Skeletal muscle satellite cell (primary cell): ENCODE measurements at regions not wholly inside any gene's neighbourhood (a gene's known extent, or its start where the extent isn't known, plus 50 kb on each side); places are given as distances from the start of the nearest gene placed in this dataset.

ENCODE experiments used
- H3K27me3 ChIP-seq: 2 replicates; pipeline ENCODE4 v1.7.0; 2013; ENCODE audit warnings: low read length; ENCODE audit not compliant: control insufficient read depth, insufficient read depth
- H3K36me3 ChIP-seq: 2 replicates; pipeline ENCODE4 v1.7.0; 2013; ENCODE audit warnings: mild to moderate bottlenecking, control low read depth, low read length; ENCODE audit not compliant: insufficient read depth
- H3K4me1 ChIP-seq: 2 replicates; pipeline ENCODE4 v1.7.0; 2013; ENCODE audit warnings: low read length; ENCODE audit not compliant: control insufficient read depth, insufficient read depth
- H3K4me2 ChIP-seq: 2 replicates; pipeline ENCODE4 v1.7.0; 2013; ENCODE audit warnings: mild to moderate bottlenecking, low read length
- H3K4me3 ChIP-seq: 2 replicates; pipeline ENCODE4 v1.7.0; 2013; ENCODE audit warnings: low read length
- H3K9ac ChIP-seq: 2 replicates; pipeline ENCODE4 v1.7.0; 2013; ENCODE audit warnings: mild to moderate bottlenecking, low read depth, low read length, moderate library complexity
- H3K9me3 ChIP-seq: replicated peaks from 2 replicates; pipeline ENCODE4 v1.7.0; 2013; ENCODE audit warnings: mild to moderate bottlenecking, control low read depth, low read length

- Histone ChIP-seq H3K9me3 (no peaks in the 10 kb centered on the region), H3K4me1 (no peaks in the 10 kb centered on the region), H3K9ac (no peak overlapping the region), H3K36me3 (no peaks in the 10 kb centered on the region), H3K27me3 (no peaks in the 10 kb centered on the region), H3K4me3 (no peak overlapping the region), H3K4me2 (no peak overlapping the region)
Observed at GRCh38 chr13:85638265-85638664, 161.0 kb downstream of the SLITRK6 start.

DNA sequence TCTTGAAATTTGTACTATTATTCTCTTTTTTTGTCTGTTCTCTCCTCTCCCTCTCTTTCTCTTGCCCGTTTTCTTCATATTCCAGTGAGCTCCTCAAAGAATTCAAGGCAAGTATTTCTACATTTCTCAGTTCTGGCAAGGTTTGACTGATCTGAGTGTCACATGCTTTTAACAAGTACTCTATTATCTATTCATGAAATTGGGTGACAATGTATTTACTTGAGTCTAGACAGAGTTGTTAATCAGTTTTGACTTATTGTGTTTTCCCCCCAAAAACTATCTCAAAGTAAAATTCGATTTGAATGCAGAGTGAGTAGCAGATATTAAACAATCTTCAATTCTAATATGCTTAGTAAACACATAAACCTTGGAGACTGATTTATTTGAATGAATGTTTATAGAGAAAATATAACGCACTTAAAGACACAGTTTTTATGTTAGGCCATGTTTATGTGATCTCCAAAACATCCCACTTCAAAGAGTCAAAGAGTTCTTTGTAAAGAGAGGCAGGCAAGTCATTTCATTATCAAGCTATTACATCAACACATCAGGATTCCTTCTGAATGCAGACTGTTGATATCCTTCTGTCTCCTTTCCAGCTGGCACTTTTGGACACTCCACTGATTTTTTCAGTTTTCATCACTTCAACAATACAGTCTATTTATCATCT lies 166.6 kb downstream of the SLITRK6 start:
- no peaks in the 10 kb centered on the region for H3K9me3 ChIP-seq
- H3K9ac ChIP-seq = no peak overlapping the region
- H3K4me3 ChIP-seq = no peak overlapping the region
- no peaks in the 10 kb centered on the region for H3K4me1 ChIP-seq
- H3K36me3 ChIP-seq = no peaks in the 10 kb centered on the region
- no peak overlapping the region for H3K4me2 ChIP-seq
- no peaks in the 10 kb centered on the region for H3K27me3 ChIP-seq

DNA sequence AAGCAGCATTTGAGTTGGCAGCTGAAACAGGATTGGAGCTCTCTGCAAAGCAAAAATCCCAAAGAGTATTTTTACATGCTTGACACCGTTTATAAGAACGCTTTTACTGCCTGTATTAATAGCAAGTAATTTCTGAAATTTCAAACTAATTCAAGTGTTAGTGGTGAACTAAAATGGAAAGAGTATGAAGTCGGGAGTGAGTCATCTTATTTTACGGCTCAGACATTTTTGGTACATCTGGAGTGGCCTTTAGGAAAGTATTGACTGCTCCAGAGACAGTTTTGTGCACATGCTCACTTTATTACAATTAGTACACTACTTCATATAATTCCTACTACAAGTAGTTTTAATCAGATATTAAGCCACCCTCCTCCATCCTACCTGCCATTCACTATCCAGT lies 167.4 kb downstream of the SLITRK6 start:
- Histone ChIP-seq H3K4me2 (no peak overlapping the region), H3K4me3 (no peak overlapping the region), H3K9ac (no peak overlapping the region), H3K9me3 (no peaks in the 10 kb centered on the region), H3K27me3 (no peaks in the 10 kb centered on the region), H3K4me1 (no peaks in the 10 kb centered on the region), H3K36me3 (no peaks in the 10 kb centered on the region)

DNA sequence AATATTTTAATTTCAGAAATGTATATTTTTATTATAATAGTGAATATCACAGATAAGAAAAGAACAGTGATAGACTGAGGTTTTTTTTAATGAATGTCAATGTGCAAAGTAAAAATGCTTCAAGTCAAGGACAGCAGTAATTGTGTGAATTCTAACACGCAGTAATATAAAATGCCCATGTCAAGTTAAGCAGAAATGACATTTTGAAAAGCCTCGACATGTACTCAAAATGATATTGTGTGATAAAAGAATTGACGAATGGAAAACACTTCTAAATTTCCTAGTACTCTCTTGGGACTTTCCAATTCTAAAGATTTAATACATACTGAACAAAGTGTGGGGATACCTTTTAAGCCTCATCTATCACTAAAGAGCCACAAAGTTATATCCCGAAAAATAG lies 172.6 kb downstream of the SLITRK6 start:
- no peaks in the 10 kb centered on the region for H3K36me3 ChIP-seq
- H3K4me1 ChIP-seq = no peaks in the 10 kb centered on the region
- H3K9me3 ChIP-seq = no peaks in the 10 kb centered on the region
- no peak overlapping the region for H3K9ac ChIP-seq
- no peaks in the 10 kb centered on the region for H3K27me3 ChIP-seq
- H3K4me2 ChIP-seq = no peak overlapping the region
- no peak overlapping the region for H3K4me3 ChIP-seq

- Histone ChIP-seq H3K27me3 (no peaks in the 10 kb centered on the region), H3K4me1 (no peaks in the 10 kb centered on the region), H3K4me2 (no peak overlapping the region), H3K9me3 (no peaks in the 10 kb centered on the region), H3K36me3 (no peaks in the 10 kb centered on the region), H3K9ac (no peak overlapping the region), H3K4me3 (no peak overlapping the region)
Observed at GRCh38 chr13:85619321-85619720, 179.9 kb downstream of the SLITRK6 start.

- Histone ChIP-seq H3K9me3 (no peaks in the 10 kb centered on the region), H3K27me3 (no peaks in the 10 kb centered on the region), H3K4me3 (no peak overlapping the region), H3K36me3 (no peaks in the 10 kb centered on the region), H3K4me1 (no peaks in the 10 kb centered on the region), H3K4me2 (no peak overlapping the region), H3K9ac (no peak overlapping the region)
Observed at GRCh38 chr13:85618521-85618920, 180.7 kb downstream of the SLITRK6 start.

DNA sequence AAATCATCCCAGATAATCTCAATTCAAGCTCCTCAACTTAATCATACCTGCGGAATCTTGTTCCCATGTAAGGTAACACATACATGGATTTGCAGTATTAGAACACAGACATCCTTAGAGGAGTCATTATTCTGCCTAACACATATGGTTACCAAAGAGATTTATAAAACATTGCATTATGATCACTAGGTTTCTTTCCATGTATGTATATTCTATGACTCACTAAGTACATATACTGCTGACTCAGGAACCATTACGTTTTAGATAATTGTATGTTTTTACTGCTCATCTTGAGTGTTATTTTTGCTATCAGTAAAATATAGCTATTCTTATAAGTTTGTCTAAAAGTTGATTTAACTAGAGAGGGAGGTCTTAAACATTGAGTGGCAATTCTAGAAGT lies 182.9 kb downstream of the SLITRK6 start:
- H3K27me3 ChIP-seq = no peaks in the 10 kb centered on the region
- no peaks in the 10 kb centered on the region for H3K4me1 ChIP-seq
- no peaks in the 10 kb centered on the region for H3K9me3 ChIP-seq
- no peak overlapping the region for H3K4me2 ChIP-seq
- H3K9ac ChIP-seq = no peak overlapping the region
- no peaks in the 10 kb centered on the region for H3K36me3 ChIP-seq
- no peak overlapping the region for H3K4me3 ChIP-seq

DNA sequence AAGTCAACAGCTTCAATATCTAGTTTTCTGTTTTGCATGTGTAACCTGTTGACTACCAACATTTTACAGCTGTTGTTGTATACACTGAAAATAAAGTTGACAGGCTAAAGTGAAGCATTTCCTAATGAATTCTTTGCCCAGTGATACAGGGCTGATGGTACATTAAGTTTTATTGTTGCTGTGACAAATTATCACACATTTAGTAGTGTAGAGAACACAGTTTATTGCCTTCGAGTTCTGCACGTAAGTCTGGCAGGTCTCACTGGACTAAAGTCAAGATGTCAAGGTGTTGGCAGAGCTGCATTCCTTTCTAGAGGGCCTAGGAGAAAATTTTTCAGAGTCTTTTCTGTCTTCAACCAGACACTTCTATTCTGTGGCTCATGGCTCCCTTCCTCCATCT lies 184.2 kb downstream of the SLITRK6 start:
- H3K4me2 ChIP-seq = no peak overlapping the region
- no peaks in the 10 kb centered on the region for H3K9me3 ChIP-seq
- no peak overlapping the region for H3K4me3 ChIP-seq
- H3K36me3 ChIP-seq = no peaks in the 10 kb centered on the region
- H3K4me1 ChIP-seq = no peaks in the 10 kb centered on the region
- no peak overlapping the region for H3K9ac ChIP-seq
- H3K27me3 ChIP-seq = no peaks in the 10 kb centered on the region

GRCh38 chr13:85610024-85610423 lies 189.2 kb downstream of the SLITRK6 start:
- Histone ChIP-seq H3K27me3 (no peaks in the 10 kb centered on the region), H3K4me3 (no peak overlapping the region), H3K9me3 (no peaks in the 10 kb centered on the region), H3K4me2 (no peak overlapping the region), H3K9ac (no peak overlapping the region), H3K4me1 (no peaks in the 10 kb centered on the region), H3K36me3 (no peaks in the 10 kb centered on the region)

DNA sequence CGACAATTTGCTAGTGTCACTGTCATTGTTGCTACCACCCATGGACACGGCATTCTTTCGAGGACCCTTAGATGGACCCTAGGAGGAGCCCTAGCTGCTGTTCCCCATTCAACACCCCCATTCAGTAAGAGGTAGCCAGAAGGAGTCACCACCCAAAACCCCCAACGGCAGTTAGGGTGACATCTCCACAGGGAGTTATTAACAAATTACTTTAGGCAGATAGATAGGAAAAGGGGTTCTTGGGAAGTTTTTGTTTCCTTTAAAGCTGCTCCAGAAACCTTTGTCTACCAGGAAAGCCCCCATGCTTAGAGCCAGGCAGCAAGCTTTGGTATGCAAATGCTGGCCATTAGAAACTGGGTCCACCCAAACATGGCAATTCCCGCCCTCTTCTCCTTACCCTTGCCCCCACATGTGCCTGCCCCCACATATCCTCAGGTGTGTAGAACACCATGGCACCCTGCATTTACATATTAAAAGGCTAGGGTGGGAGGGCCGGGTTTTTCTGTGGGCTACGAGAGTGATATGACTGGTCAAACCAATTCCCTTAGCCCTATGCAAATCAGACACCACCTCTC lies 190.9 kb downstream of the SLITRK6 start:
- H3K27me3 ChIP-seq = no peaks in the 10 kb centered on the region
- no peaks in the 10 kb centered on the region for H3K36me3 ChIP-seq
- H3K4me3 ChIP-seq = no peak overlapping the region
- H3K4me2 ChIP-seq = no peak overlapping the region
- H3K4me1 ChIP-seq = no peaks in the 10 kb centered on the region
- no peaks in the 10 kb centered on the region for H3K9me3 ChIP-seq
- H3K9ac ChIP-seq = no peak overlapping the region

GRCh38 chr13:85603735-85604134 lies 195.5 kb downstream of the SLITRK6 start:
- no peak overlapping the region for H3K4me3 ChIP-seq
- H3K9ac ChIP-seq = no peak overlapping the region
- no peaks in the 10 kb centered on the region for H3K4me1 ChIP-seq
- H3K36me3 ChIP-seq = no peaks in the 10 kb centered on the region
- H3K4me2 ChIP-seq = no peak overlapping the region
- H3K27me3 ChIP-seq = no peaks in the 10 kb centered on the region
- no peaks in the 10 kb centered on the region for H3K9me3 ChIP-seq

DNA sequence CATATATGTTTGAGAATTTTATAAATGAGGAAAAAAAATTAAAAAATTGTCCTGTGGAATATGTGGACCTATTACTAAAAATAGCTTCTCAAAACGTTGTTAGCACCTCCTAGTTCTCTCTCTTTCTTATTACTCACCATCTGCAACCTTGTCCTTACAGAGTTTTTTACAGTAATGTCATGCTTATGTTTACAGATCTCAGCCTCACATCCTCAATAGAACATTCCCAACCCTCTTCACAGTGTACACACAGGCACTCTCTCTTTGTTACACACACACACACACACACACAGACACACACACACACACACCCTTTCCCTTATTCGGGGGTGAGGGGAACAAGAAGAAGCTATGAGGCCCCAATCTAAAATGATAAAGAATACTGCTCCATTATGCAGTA lies 197.7 kb downstream of the SLITRK6 start:
- Histone ChIP-seq H3K4me2 (no peak overlapping the region), H3K4me3 (no peak overlapping the region), H3K27me3 (no peaks in the 10 kb centered on the region), H3K9me3 (peaks cover 2% of the 10 kb centered on the region), H3K4me1 (no peaks in the 10 kb centered on the region), H3K9ac (no peak overlapping the region), H3K36me3 (no peaks in the 10 kb centered on the region)
